HEK293T (cell line): ENCODE measurements at regions not wholly inside any gene's neighbourhood (a gene's known extent, or its start where the extent isn't known, plus 50 kb on each side); places are given as distances from the start of the nearest gene placed in this dataset.

ENCODE experiments used
- ARNT ChIP-seq: fragments of 450-650 bp; IDR thresholded peaks from 2 replicates; pipeline ENCODE4 v1.6.1; 2017; ENCODE audit warnings: mild to moderate bottlenecking
- BHLHE40 ChIP-seq: fragments of 450-650 bp; IDR thresholded peaks from 2 replicates; pipeline ENCODE4 v1.6.1; 2016; ENCODE audit warnings: mild to moderate bottlenecking, moderate library complexity, borderline replicate concordance
- ELF4 ChIP-seq: fragments of 450-650 bp; IDR thresholded peaks from 2 replicates; pipeline ENCODE4 v1.6.1; 2017; ENCODE audit warnings: antibody characterized with exemption
- SP1 ChIP-seq: fragments of 450-650 bp; IDR thresholded peaks from 2 replicates; pipeline ENCODE4 v1.6.1; 2017
- SUZ12 ChIP-seq: fragments of 450-650 bp; IDR thresholded peaks from 2 replicates; pipeline ENCODE4 v1.6.1; 2016; ENCODE audit warnings: mild to moderate bottlenecking

- TF ChIP-seq SUZ12 (no peak), ARNT (no peak), ELF4 (no peak), BHLHE40 (no peak), SP1 (no peak)
These were observed 553.7 kb downstream of the FGF13 start for GRCh38 chrX:138157850-138158249.
